NCI-H1694 (cell line): ENCODE measurements at regions not wholly inside any gene's neighbourhood (a gene's known extent, or its start where the extent isn't known, plus 50 kb on each side); places are given as distances from the start of the nearest gene placed in this dataset.
"Not testable (repeated sequence)": the region's sequence is repeated elsewhere in the genome, so short reads cannot be mapped to it uniquely, and the experiment has no call there.

Experiments
- DNase-seq: peaks from one replicate; lab custom pipeline; 2025; lab: John Stamatoyannopoulos, UW

- no peak for DNase-seq
Measured at GRCh38 chr2:49804111-49804510, 649.8 kb upstream of the FSHR start.

DNA sequence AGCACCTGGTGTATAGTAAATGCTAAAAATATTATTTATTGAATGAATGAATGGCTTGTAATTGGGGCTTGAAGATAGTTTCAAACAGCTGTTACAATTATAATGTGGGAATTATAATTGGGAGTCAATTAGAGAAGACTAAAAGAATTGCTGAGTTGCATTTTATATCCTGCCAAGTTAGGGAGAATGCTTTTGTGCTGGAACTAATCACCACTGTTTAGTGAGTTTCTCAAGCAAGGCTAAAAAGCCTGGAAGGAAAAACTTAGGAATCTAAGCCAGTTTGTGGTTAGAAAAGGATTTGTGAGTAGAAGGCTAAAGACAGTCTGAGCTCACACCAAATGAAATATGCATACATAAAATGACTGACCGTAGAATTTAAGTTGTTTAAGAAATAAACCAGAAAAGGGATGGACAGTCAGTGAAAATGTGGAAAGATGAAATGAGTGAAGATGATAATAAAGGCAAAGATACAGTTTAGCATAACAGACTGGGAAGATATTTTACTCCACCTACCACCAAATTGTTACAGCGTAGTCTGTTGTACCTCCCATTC lies 647.7 kb upstream of the FSHR start:
- DNase-seq: no peak

DNA sequence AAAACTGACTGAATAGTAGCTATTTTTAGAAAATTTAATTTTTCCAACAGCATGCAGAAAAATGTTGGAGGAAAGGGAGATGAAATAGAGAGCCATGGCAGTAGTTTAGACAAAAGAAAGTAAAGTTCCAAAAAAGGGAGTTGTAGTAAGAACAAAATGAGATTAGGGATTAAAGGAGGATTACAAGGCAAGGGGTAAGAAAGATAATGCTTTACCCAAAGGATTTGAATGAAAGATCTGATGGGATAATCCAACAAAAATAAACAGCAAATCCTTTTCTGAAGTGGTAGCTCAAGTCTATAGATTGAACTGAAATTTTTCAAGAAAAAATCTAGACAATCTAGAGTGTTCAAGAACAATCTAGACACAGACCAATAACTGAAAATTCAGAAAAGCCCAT lies 644.3 kb upstream of the FSHR start:
- no peak for DNase-seq

- no peak for DNase-seq
Measured at GRCh38 chr2:49796266-49796665, 642.0 kb upstream of the FSHR start.

DNA sequence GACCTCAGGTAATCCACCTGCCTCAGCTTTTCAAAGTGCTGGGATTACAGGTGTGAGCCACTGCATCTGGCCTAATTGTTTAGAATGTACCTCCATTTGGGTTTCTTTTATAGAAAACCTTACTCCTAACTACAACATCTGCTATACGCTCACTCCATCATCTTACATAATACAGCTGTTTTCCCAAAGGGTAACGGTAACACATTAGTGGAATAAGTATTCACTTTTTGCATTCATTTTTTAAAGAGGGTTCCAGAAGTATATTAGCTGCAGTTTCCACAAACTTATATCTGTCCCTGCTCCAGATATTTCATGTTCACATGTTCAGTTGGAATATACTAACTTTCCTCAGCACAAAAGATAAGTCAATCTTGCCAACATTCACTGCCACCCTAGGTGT lies 640.1 kb upstream of the FSHR start:
- DNase-seq: no peak

GRCh38 chr2:49788300-49788699 lies 634.0 kb upstream of the FSHR start:
- DNase-seq: no peak

GRCh38 chr2:49780949-49781348 lies 626.6 kb upstream of the FSHR start:
- no peak for DNase-seq

- DNase-seq: no peak
Measured at GRCh38 chr2:49772299-49772970, 618.1 kb upstream of the FSHR start.

- no peak for DNase-seq
Measured at GRCh38 chr2:49770919-49771318, 616.6 kb upstream of the FSHR start.

DNA sequence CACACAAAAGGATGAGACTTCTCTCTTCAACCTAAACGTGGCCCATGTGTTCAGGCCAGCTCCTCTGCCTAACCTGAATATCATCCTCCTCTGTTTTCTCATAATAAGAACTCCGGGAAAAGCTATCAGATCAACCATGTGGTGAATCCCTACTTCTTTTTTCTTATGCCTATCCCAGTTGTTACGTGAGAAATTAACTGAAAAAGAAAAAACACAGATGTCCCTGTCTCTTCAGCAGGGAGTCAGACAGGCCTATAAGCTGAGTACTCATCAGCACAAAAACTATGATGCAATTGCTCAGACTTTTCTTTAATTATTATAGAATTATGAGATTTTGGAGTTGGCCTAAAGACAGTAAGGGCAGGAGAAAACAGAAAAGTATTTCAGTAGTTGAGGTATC lies 613.0 kb upstream of the FSHR start:
- no peak for DNase-seq

DNA sequence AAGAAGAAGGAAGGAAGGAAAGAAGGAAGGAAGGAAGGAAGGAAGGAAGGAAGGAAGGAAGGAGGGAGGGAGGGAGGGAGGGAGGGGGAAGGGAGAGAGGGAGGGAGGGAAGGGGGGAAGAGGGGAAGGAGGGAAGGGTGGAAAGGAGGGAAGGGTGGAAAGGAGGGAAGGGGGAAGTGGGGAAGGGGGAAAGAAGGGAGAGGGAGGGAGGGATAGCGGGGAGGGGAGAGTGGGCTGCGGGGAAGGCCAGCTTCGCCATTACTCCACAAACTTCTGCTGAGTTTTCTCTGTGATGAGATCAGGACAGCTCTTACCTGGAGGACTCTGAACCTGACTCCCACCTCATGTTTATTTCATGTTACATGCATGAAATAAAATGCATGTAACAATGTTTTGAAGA lies 601.5 kb upstream of the FSHR start:
- no peak for DNase-seq

DNA sequence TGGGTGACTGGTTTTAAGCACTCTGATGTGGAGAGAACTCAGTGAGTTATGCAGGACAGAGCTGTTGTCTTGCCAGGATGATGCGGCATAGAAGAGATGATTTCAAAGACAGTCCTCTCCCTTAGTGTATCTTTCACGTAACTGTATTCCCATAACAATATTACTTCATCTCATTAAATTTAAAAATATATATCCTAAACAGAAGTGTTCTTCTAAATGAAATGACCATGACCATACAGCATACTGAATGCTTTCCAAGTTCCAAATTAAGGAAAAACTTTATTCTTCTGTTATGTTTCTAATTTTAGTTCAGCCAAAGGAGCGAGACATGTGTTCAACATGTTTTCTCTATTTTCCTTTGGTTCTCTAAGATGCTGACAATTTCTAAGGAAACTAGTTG lies 600.1 kb upstream of the FSHR start:
- no peak for DNase-seq

DNA sequence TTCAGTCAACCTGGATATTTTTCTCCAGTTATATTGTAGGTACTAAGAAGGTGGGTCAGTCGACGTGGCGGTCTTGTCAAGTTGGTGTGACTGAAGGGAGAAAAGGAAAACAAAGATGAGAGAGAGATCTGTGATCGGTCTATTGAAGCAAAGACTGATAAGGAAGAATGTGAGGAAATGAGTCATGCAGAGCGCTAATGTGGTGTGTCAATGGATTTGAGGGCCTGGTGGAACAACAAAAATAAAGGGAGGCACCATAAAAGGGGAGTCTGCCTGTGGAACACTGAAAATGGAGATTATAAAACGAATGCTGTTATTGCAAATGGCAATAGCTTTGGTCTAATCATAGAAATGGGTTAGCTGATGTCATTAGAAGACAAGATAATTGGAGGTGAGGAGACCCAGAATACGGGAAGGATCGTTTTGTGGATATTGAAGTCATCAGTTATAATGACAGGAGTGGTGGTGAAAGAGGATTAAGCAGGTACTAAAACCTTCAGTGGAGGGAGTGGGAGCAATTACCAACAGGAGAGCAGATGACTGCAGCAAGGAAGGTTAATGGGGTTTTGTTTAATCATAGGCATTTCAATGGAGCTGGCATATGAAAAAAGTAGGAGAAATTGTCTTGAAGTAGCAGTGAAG lies 599.1 kb upstream of the FSHR start:
- DNase-seq: no peak

DNA sequence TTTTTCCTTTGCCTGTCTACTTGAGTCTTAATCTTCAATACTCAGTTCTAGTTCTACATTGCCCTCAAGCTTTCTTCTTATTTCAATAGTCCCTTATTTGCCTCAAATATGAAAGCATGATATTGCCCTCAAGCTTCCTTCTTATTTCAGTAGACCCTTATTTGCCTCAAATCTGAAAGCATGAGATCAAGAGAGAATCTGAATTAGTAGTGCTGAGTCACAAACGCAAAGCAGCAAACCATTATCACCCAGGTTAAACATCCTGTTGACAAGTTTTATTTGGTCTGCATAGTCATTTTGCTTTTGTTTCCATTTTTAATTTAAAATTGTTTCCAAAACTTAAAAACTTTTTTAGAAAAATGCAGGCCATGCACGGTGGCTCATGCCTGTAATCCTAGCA lies 583.3 kb upstream of the FSHR start:
- no peak for DNase-seq

DNA sequence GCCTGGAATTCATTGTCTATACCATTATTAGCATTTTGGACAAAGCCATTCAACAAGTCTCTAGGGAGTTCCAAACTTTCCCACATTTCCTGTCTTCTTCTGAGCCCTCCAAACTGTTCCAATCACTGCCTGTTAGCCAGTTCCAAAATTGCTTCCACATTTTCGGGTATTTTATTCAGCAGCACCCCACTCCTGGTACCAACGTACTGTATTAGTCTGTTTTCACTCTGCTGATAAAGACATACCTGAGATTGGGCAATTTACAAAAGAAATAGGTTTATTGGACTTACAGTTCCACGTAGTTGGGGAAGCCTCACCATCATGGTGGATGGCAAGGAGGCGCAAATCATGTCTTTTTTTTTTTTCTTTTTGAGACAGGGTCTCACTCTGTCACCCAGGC lies 578.6 kb upstream of the FSHR start:
- not testable (repeated sequence) for DNase-seq

- DNase-seq: no peak
Measured at GRCh38 chr2:49719241-49719640, 564.9 kb upstream of the FSHR start.

GRCh38 chr2:49715597-49715996 lies 561.3 kb upstream of the FSHR start:
- no peak for DNase-seq

- no peak for DNase-seq
Measured at GRCh38 chr2:49714454-49714853, 560.1 kb upstream of the FSHR start.

DNA sequence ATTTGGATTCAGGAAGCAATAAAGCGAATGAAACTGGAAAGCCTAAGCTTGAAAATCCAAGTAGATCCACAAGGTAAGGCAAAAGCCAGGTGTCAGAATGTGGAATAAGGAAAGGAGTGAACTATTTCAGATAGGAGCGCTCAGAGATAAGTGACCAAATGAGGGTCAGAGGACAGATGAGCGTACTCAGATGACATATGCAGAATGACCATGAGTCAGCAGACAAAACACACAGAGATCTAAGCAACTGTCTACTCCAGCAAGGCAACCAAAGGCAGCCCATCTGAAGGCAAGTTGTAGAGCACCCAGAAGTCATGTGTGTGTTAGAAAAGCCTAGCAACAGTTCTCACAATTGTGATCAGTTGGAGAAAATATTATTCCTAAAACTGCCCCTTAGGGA lies 548.4 kb upstream of the FSHR start:
- no peak for DNase-seq

- DNase-seq: no peak
Measured at GRCh38 chr2:49693961-49694360, 539.6 kb upstream of the FSHR start.

DNA sequence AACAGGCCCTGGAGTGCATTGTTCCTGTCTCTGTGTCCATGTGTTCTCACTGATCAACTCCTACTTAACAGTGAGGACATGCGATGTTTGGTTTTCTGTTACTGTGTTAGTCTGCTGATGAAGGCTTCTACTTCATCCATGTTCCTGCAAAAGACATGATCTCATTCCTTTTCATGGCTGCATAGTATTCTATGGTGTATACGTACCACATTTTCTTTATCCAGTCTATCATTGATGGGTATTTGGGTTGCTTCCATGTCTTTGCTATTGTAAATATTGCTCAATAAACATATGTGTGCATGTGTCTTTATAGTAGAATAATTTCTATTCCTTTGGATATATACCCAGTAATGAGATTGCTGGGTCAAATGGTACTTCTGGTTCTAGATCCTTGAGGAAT lies 537.7 kb upstream of the FSHR start:
- DNase-seq: not testable (repeated sequence)

DNA sequence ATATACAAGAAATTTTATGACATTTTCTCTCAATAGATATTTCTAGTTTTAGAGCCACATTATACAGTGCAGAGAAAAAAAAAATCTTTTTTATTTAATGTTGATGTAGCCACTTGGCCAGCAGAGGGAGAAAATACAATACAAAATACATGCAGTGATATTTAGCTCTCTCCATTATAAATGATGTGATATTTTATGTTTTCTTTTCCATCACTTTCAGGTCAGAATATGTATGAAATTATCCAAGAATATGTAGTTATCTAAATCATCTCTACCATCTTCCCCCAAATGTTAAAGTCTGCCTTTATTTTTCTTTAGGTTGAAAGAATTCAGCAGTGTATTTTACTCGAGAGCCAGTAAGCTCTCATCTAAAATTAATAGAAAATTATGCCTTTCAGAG lies 533.6 kb upstream of the FSHR start:
- DNase-seq: peak; percentile 64

GRCh38 chr2:49686897-49687442 lies 532.7 kb upstream of the FSHR start:
- DNase-seq: no peak

DNA sequence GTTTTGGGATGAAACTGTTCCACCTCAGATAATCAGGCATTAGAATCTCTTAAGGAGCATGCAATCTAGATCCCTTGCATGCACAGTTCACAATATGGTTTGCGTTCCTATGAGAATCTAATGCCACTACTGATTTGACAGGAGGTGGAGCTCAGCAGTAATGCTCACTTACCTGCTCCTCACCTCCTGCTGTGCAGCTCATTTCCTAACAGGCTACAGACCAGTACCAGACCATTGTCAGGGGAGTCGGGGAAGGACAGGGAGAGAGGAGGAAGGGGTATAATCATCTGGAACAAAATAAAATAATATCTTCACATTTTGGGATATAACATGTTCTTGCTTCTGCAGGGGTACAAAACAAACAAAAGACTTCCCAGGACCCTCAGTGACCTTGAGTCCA lies 532.0 kb upstream of the FSHR start:
- DNase-seq: no peak
